GM19099 (cell line): ENCODE measurements at regions not wholly inside any gene's neighbourhood (a gene's known extent, or its start where the extent isn't known, plus 50 kb on each side); places are given as distances from the start of the nearest gene placed in this dataset.

Experiments used
- POLR2A ChIP-seq: IDR thresholded peaks from 3 replicates; pipeline ENCODE4 v1.6.1; 2011; ENCODE audit warnings: low read depth; ENCODE audit not compliant: insufficient read length; ENCODE audit errors: extremely low read depth

GRCh38 chr16:86632206-86632605 is 53.9 kb downstream of the FOXL1 start:
- TF ChIP-seq POLR2A: no peak

GRCh38 chr16:86632944-86633343 is 54.6 kb downstream of the FOXL1 start:
- TF ChIP-seq POLR2A: no peak

- no peak for TF ChIP-seq POLR2A
These were observed 55.9 kb downstream of the FOXL1 start for GRCh38 chr16:86634292-86634691.

GRCh38 chr16:86635176-86635876 is 57.0 kb downstream of the FOXL1 start:
- TF ChIP-seq POLR2A: no peak

GRCh38 chr16:86635926-86636325 is 57.6 kb downstream of the FOXL1 start:
- TF ChIP-seq POLR2A: no peak

- no peak for TF ChIP-seq POLR2A
These were observed 59.4 kb downstream of the FOXL1 start for GRCh38 chr16:86637744-86638143.

GRCh38 chr16:86638642-86639041 is 60.3 kb downstream of the FOXL1 start:
- no peak for TF ChIP-seq POLR2A

GRCh38 chr16:86639354-86639753 is 61.0 kb downstream of the FOXL1 start:
- TF ChIP-seq POLR2A: no peak

- TF ChIP-seq POLR2A: no peak
These were observed 62.0 kb downstream of the FOXL1 start for GRCh38 chr16:86640265-86640843.

GRCh38 chr16:86642087-86642486 is 63.7 kb downstream of the FOXL1 start:
- TF ChIP-seq POLR2A: no peak

- no peak for TF ChIP-seq POLR2A
These were observed 65.3 kb downstream of the FOXL1 start for GRCh38 chr16:86643671-86644070.

- no peak for TF ChIP-seq POLR2A
These were observed 69.2 kb downstream of the FOXL1 start for GRCh38 chr16:86647561-86647960.

GRCh38 chr16:86649875-86650274 is 71.5 kb downstream of the FOXL1 start:
- TF ChIP-seq POLR2A: no peak

GRCh38 chr16:86651013-86651627 is 72.8 kb downstream of the FOXL1 start:
- TF ChIP-seq POLR2A: no peak

- no peak for TF ChIP-seq POLR2A
These were observed 73.5 kb downstream of the FOXL1 start for GRCh38 chr16:86651823-86652222.
